GM23338 (cell line): ENCODE measurements at regions not wholly inside any gene's neighbourhood (a gene's known extent, or its start where the extent isn't known, plus 50 kb on each side); places are given as distances from the start of the nearest gene placed in this dataset.

Source experiments
- ATAC-seq: fragments of 200-7000 bp; cut with Tn5 transposase; 3 replicates; pipeline ENCODE4 v1.9.1; 2020
- DNase-seq: peaks from one replicate; pipeline ENCODE4 v3.0.0-alpha.2; 2015; ENCODE audit warnings: low spot score
- H2AFZ ChIP-seq: fragments of 200-600 bp; sonication (generic); 2 replicates; pipeline ENCODE4 v1.8.0; 2016; ENCODE audit warnings: antibody characterized with exemption, mild to moderate bottlenecking, moderate library complexity
- H3F3A ChIP-seq: fragments of 200-600 bp; sonication (generic); replicated peaks from 2 replicates; pipeline ENCODE4 v1.8.0; 2017; ENCODE audit warnings: antibody characterized with exemption, mixed run types, low read depth
- H3K27ac ChIP-seq: fragments of 200-600 bp; sonication (generic); 2 replicates; pipeline ENCODE4 v1.6.1; 2016; ENCODE audit warnings: low read depth
- H3K27me3 ChIP-seq: fragments of 200-600 bp; sonication (generic); 2 replicates; pipeline ENCODE4 v1.8.0; 2016; ENCODE audit warnings: mild to moderate bottlenecking, mixed run types, moderate library complexity; ENCODE audit not compliant: insufficient read depth
- H3K36me3 ChIP-seq: fragments of 200-600 bp; sonication (generic); 2 replicates; pipeline ENCODE4 v1.8.0; 2016; ENCODE audit warnings: mild to moderate bottlenecking; ENCODE audit not compliant: insufficient read depth
- H3K4me1 ChIP-seq: fragments of 200-600 bp; sonication (generic); 2 replicates; pipeline ENCODE4 v1.8.0; 2016; ENCODE audit warnings: mild to moderate bottlenecking, moderate library complexity; ENCODE audit not compliant: insufficient read depth
- H3K4me2 ChIP-seq: fragments of 200-600 bp; sonication (generic); 2 replicates; pipeline ENCODE4 v1.7.1; 2017; ENCODE audit warnings: mixed run types
- H3K4me3 ChIP-seq: fragments of 200-600 bp; sonication (generic); 2 replicates; pipeline ENCODE4 v1.6.1; 2016; ENCODE audit warnings: mixed run types
- H3K79me2 ChIP-seq: fragments of 200-600 bp; sonication (generic); replicated peaks from 2 replicates; pipeline ENCODE4 v1.8.0; 2017; ENCODE audit warnings: mild to moderate bottlenecking; ENCODE audit not compliant: insufficient read depth
- H3K9me2 ChIP-seq: fragments of 200-600 bp; sonication (generic); 2 replicates; pipeline ENCODE4 v1.8.0; 2017; ENCODE audit not compliant: insufficient read depth
- H4K20me1 ChIP-seq: fragments of 200-600 bp; sonication (generic); replicated peaks from 2 replicates; pipeline ENCODE4 v1.8.0; 2017; ENCODE audit warnings: mild to moderate bottlenecking; ENCODE audit not compliant: insufficient read depth
- H3K27ac Mint-ChIP-seq: 2 replicates; pipeline ENCODE4 v1.8.0; 2020; ENCODE audit warnings: inconsistent platforms, mild to moderate bottlenecking, moderate library complexity, mixed read lengths
- H3K27me3 Mint-ChIP-seq: 3 replicates; pipeline ENCODE4 v1.8.0; 2022; ENCODE audit warnings: low read depth, mild to moderate bottlenecking, moderate library complexity, mixed read lengths, inconsistent platforms; ENCODE audit not compliant: insufficient read depth, poor library complexity
- H3K36me3 Mint-ChIP-seq: 3 replicates; pipeline ENCODE4 v1.8.0; 2021; ENCODE audit warnings: low read depth, mild to moderate bottlenecking, inconsistent platforms, moderate library complexity, mixed read lengths
- H3K4me1 Mint-ChIP-seq: 3 replicates; pipeline ENCODE4 v1.8.0; 2020; ENCODE audit warnings: mild to moderate bottlenecking, inconsistent platforms, mixed read lengths
- H3K4me3 Mint-ChIP-seq: 3 replicates; pipeline ENCODE4 v1.8.0; 2021; ENCODE audit warnings: moderate library complexity, mild to moderate bottlenecking, inconsistent platforms, mixed read lengths
- H3K9me3 Mint-ChIP-seq: 3 replicates; pipeline ENCODE4 v1.8.0; 2020; ENCODE audit warnings: moderate library complexity, mild to moderate bottlenecking, inconsistent platforms, mixed read lengths
- CREB1 ChIP-seq: fragments of 250-450 bp; sonication (Bioruptor Pico); IDR thresholded peaks from 2 replicates; pipeline ENCODE4 v1.5.0; 2020; ENCODE audit warnings: low read depth, mild to moderate bottlenecking, moderate library complexity
- EZH2phosphoT487 ChIP-seq: fragments of 200-600 bp; sonication (generic); IDR thresholded peaks from one replicate; pipeline ENCODE4 v1.8.1; 2018; ENCODE audit warnings: antibody characterized with exemption; ENCODE audit not compliant: unreplicated experiment
- JUNB ChIP-seq: IDR thresholded peaks from one replicate; pipeline ENCODE4 v1.6.1; 2016; ENCODE audit warnings: antibody characterized with exemption; ENCODE audit not compliant: unreplicated experiment
- NANOG ChIP-seq: IDR thresholded peaks from 2 replicates; pipeline ENCODE4 v1.6.1; 2016; ENCODE audit warnings: antibody characterized with exemption, borderline replicate concordance
- STAT1 ChIP-seq: IDR thresholded peaks from one replicate; pipeline ENCODE4 v1.6.1; 2016; ENCODE audit warnings: antibody characterized with exemption; ENCODE audit not compliant: unreplicated experiment
- ZNF331 ChIP-seq: fragments of 250-450 bp; sonication (Bioruptor Pico); IDR thresholded peaks from 2 replicates; pipeline ENCODE4 v1.5.0; 2020; ENCODE audit warnings: low read depth, mild to moderate bottlenecking, moderate library complexity
- TF ChIP-seq, protein P1 (sequence below), 2 experiments: fragments of 200-600 bp in 1 of 2; sonication (generic) in 1 of 2; conservative IDR thresholded peaks; 2 replicates each; pipeline versions ENCODE4 v1.5.1 to v1.6.1; 2016 to 2017; ENCODE audit warnings: antibody characterized with exemption in 2 of 2, low read depth in 2 of 2, mild to moderate bottlenecking in 2 of 2, moderate library complexity in 1 of 2
- TF ChIP-seq, protein P2 (sequence below): IDR thresholded peaks from one replicate; pipeline ENCODE4 v1.6.1; 2018; ENCODE audit warnings: antibody characterized with exemption; ENCODE audit not compliant: unreplicated experiment

DNA sequence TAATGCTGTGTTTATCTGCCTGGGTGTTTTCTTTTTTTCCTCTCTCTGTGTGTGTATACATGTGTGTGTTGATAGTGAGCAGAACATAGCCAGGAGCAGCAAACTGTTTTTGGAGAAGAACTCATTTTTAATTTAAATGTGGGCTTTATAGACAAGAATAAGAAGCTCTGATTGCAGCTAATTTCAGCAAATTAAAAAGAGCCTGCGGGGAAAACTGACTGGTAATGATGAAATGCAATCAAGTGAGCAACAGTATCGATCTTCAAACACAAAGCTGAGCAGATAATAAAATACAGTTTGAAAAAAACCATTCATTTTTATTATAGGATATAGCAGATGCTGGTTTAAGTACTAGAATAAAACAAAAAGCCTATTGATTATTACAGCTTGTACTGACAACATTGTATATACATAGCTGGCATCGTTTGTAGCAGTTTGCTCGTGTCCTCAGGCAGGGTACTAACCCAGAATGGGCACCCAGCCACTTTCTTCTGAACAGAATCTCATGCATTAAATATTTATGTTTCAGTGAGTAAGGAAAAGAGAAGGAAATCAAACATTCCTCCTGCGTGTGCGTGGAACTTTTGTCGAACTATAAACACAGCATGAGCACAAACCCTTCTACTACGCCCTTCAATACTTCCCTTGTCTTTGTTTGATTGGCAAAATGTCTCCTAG, 73.5 kb upstream of the ZFP42 start:
- Mint-ChIP-seq H3K9me3 (no peaks in the 10 kb centered on the region), H3K36me3 (no peaks in the 10 kb centered on the region), H3K27me3 (no peaks in the 10 kb centered on the region), H3K4me3 (no peak overlapping the region), H3K4me1 (no peaks in the 10 kb centered on the region), H3K27ac (no peak overlapping the region)
- no peak for ATAC-seq
- H3K36me3 ChIP-seq: no peaks in the 10 kb centered on the region
- H3K4me2 ChIP-seq: no peak overlapping the region
- H3K4me3 ChIP-seq: no peak overlapping the region
- no peaks in the 10 kb centered on the region for H3K79me2 ChIP-seq
- no peaks in the 10 kb centered on the region for H3K27me3 ChIP-seq
- no peaks in the 10 kb centered on the region for H3F3A ChIP-seq
- no peaks in the 10 kb centered on the region for H3K4me1 ChIP-seq
- H4K20me1 ChIP-seq: no peaks in the 10 kb centered on the region
- no peaks in the 10 kb centered on the region for H3K9me2 ChIP-seq
- no peak for DNase-seq
- H3K27ac ChIP-seq: no peak overlapping the region
- H2AFZ ChIP-seq: no peak overlapping the region
- TF ChIP-seq ZNF331: no peak

DNA sequence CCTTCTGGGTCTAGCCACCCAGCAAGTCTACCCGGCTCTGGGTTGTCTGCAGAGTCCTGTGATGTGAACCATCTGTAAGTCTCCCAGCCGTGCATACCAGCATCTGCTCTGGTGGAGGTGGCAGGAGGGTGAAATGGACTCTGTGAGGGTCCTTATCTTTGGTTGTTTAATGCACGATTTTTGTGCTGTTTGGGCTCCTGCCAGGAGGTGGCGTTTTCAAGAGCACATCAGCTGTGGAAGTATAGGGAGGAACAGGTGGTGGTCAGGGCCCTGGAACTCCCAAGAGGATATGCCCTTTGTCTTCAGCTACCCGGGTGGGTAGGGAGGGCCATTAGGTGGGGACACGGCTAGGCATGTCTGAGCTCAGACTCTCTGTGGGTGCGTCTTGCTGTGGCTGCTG, 66.5 kb upstream of the ZFP42 start:
- Mint-ChIP-seq H3K4me1 (peaks cover 2% of the 10 kb centered on the region; the same call in 1 of the 3 replicates), H3K9me3 (peaks cover 14% of the 10 kb centered on the region; the same call in 2 of the 3 replicates), H3K36me3 (peaks cover 4% of the 10 kb centered on the region; the same call in 2 of the 3 replicates), H3K4me3 (no peak overlapping the region), H3K27ac (no peak overlapping the region), H3K27me3 (no peaks in the 10 kb centered on the region)
- Histone ChIP-seq H3K9me2 (no peaks in the 10 kb centered on the region), H2AFZ (peak overlapping the region; percentile 95), H3K36me3 (no peaks in the 10 kb centered on the region), H3K27ac (no peak overlapping the region), H3F3A (no peaks in the 10 kb centered on the region), H3K79me2 (no peaks in the 10 kb centered on the region), H4K20me1 (no peaks in the 10 kb centered on the region), H3K27me3 (no peaks in the 10 kb centered on the region), H3K4me3 (no peak overlapping the region), H3K4me2 (no peak overlapping the region), H3K4me1 (no peaks in the 10 kb centered on the region)
- peak; percentile 80 for DNase-seq
- peak; percentile 82 for ATAC-seq
- TF ChIP-seq NANOG (no peak), ZNF331 (no peak)
- TF ChIP-seq, protein P1, sequence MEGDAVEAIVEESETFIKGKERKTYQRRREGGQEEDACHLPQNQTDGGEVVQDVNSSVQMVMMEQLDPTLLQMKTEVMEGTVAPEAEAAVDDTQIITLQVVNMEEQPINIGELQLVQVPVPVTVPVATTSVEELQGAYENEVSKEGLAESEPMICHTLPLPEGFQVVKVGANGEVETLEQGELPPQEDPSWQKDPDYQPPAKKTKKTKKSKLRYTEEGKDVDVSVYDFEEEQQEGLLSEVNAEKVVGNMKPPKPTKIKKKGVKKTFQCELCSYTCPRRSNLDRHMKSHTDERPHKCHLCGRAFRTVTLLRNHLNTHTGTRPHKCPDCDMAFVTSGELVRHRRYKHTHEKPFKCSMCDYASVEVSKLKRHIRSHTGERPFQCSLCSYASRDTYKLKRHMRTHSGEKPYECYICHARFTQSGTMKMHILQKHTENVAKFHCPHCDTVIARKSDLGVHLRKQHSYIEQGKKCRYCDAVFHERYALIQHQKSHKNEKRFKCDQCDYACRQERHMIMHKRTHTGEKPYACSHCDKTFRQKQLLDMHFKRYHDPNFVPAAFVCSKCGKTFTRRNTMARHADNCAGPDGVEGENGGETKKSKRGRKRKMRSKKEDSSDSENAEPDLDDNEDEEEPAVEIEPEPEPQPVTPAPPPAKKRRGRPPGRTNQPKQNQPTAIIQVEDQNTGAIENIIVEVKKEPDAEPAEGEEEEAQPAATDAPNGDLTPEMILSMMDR (conservative IDR thresholded peaks at IDR 0.05; ENCODE audit: low read depth in 2 of 2): peak; percentile 62 to 80

DNA sequence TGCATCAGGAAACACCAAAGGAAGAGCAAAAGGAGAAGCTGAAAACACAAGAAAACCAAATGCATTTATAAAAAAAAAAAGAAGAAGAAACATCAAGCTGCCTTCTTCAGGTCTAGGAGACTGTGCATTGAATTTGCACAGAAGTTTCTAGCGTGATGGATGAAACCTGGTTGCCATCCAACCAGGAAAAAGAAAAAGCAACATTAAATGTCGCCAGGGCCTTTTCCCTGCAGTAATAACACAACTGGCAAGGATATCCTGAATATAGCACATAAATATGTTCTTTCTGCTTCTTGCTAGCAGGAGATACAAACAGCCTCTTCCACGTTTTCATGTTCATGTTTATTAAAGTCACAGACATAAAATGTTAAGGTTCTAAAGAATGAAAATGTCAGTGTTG, 60.8 kb upstream of the ZFP42 start:
- ATAC-seq: no peak
- H3K36me3 Mint-ChIP-seq: 0 out of 3 replicates have a peak, but pooled peaks cover 3% of the 10 kb centered on the region
- peaks cover 3% of the 10 kb centered on the region; the same call in 2 of the 3 replicates for H3K9me3 Mint-ChIP-seq
- H3K4me3 Mint-ChIP-seq: no peak overlapping the region
- H3K4me1 Mint-ChIP-seq: peaks cover 5% of the 10 kb centered on the region; the same call in 2 of the 3 replicates
- Histone ChIP-seq H3F3A (no peaks in the 10 kb centered on the region), H3K4me3 (no peak overlapping the region), H3K79me2 (no peaks in the 10 kb centered on the region), H4K20me1 (no peaks in the 10 kb centered on the region), H3K9me2 (no peaks in the 10 kb centered on the region), H3K27me3 (no peaks in the 10 kb centered on the region), H3K36me3 (no peaks in the 10 kb centered on the region), H3K4me1 (no peaks in the 10 kb centered on the region), H3K27ac (no peak overlapping the region), H2AFZ (peak overlapping the region; percentile 23; the same call in 1 of the 2 replicates), H3K4me2 (no peak overlapping the region)
- peaks cover 9% of the 10 kb centered on the region for H3K27me3 Mint-ChIP-seq
- DNase-seq: no peak
- no peak overlapping the region for H3K27ac Mint-ChIP-seq
- TF ChIP-seq EZH2phosphoT487 (no peak), CREB1 (CRISPR knock-in tag) (no peak), JUNB (no peak), ZNF331 (no peak), NANOG (no peak), STAT1 (no peak)
- TF ChIP-seq, protein P2, sequence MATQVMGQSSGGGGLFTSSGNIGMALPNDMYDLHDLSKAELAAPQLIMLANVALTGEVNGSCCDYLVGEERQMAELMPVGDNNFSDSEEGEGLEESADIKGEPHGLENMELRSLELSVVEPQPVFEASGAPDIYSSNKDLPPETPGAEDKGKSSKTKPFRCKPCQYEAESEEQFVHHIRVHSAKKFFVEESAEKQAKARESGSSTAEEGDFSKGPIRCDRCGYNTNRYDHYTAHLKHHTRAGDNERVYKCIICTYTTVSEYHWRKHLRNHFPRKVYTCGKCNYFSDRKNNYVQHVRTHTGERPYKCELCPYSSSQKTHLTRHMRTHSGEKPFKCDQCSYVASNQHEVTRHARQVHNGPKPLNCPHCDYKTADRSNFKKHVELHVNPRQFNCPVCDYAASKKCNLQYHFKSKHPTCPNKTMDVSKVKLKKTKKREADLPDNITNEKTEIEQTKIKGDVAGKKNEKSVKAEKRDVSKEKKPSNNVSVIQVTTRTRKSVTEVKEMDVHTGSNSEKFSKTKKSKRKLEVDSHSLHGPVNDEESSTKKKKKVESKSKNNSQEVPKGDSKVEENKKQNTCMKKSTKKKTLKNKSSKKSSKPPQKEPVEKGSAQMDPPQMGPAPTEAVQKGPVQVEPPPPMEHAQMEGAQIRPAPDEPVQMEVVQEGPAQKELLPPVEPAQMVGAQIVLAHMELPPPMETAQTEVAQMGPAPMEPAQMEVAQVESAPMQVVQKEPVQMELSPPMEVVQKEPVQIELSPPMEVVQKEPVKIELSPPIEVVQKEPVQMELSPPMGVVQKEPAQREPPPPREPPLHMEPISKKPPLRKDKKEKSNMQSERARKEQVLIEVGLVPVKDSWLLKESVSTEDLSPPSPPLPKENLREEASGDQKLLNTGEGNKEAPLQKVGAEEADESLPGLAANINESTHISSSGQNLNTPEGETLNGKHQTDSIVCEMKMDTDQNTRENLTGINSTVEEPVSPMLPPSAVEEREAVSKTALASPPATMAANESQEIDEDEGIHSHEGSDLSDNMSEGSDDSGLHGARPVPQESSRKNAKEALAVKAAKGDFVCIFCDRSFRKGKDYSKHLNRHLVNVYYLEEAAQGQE: no peak
- TF ChIP-seq, protein P1 (conservative IDR thresholded peaks at IDR 0.05; ENCODE audit: low read depth in 2 of 2): no peak
